Suprapubic skin (tissue), 4 donors: ENCODE measurements at regions not wholly inside any gene's neighbourhood (a gene's known extent, or its start where the extent isn't known, plus 50 kb on each side); places are given as distances from the start of the nearest gene placed in this dataset.
"Not testable (repeated sequence)": the region's sequence is repeated elsewhere in the genome, so short reads cannot be mapped to it uniquely, and the experiment has no call there.

ENCODE experiments used
- EP300 ChIP-seq: sonication (generic); formaldehyde crosslinking; IDR thresholded peaks from one replicate; pipeline ENCODE4 v1.6.1; 2017; ENCODE audit warnings: antibody characterized with exemption
- POLR2A ChIP-seq, 2 donors: fragments of 450-650 bp; IDR thresholded peaks; one replicate each; pipeline ENCODE4 v1.6.1; 2017; ENCODE audit warnings: antibody characterized with exemption in 2 of 2, mild to moderate bottlenecking in 2 of 2, moderate library complexity in 2 of 2
- POLR2AphosphoS5 ChIP-seq, 3 donors: sonication (generic); formaldehyde crosslinking; IDR thresholded peaks; one replicate each; pipeline ENCODE4 v1.6.1; 2017; ENCODE audit warnings: antibody characterized with exemption in 3 of 3
- TF ChIP-seq, protein P1 (sequence below), 2 donors: fragments of 200-600 bp in 1 of 2; fragments of 450-650 bp in 1 of 2; sonication (generic) in 1 of 2; IDR thresholded peaks; one replicate each; pipeline ENCODE4 v1.5.1; 2016 to 2019; ENCODE audit warnings: antibody characterized with exemption in 2 of 2, mild to moderate bottlenecking in 1 of 2, moderate library complexity in 1 of 2

DNA sequence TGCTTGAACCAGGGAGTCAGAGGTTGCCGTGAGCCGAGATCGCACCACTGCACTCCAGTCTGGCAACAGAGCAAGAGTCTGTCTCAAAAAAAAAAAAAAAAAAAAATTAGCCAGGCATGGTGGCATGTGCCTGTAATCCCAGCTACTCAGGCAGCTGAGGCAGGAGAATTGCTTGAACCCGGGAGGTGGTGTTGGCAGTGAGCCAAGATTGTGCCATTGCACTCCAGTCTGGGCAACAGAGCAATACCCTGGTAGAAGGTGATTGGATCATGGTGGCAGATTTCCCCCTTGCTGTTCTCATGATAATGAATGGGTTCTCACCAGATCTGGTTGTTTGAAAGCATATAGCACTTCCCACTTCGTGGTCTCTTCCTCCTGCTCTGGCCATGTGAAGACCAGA lies 599.8 kb downstream of the POM121L12 start:
- TF ChIP-seq, protein P1, sequence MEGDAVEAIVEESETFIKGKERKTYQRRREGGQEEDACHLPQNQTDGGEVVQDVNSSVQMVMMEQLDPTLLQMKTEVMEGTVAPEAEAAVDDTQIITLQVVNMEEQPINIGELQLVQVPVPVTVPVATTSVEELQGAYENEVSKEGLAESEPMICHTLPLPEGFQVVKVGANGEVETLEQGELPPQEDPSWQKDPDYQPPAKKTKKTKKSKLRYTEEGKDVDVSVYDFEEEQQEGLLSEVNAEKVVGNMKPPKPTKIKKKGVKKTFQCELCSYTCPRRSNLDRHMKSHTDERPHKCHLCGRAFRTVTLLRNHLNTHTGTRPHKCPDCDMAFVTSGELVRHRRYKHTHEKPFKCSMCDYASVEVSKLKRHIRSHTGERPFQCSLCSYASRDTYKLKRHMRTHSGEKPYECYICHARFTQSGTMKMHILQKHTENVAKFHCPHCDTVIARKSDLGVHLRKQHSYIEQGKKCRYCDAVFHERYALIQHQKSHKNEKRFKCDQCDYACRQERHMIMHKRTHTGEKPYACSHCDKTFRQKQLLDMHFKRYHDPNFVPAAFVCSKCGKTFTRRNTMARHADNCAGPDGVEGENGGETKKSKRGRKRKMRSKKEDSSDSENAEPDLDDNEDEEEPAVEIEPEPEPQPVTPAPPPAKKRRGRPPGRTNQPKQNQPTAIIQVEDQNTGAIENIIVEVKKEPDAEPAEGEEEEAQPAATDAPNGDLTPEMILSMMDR (IDR thresholded peaks at IDR 0.05), result not testable (repeated sequence)
- not testable (repeated sequence) for TF ChIP-seq POLR2A (IDR thresholded peaks at IDR 0.05); POLR2AphosphoS5 (IDR thresholded peaks at IDR 0.05); EP300
